BLaER1 (cell line): ENCODE measurements at regions not wholly inside any gene's neighbourhood (a gene's known extent, or its start where the extent isn't known, plus 50 kb on each side); places are given as distances from the start of the nearest gene placed in this dataset.
A peak's percentile ranks its signal among the peaks of the same experiment; 100 is the strongest.

Source experiments
- H3K27ac ChIP-seq: shearing (Covaris generic); formaldehyde crosslinking; 2 replicates; pipeline ENCODE4 v1.8.1; 2022
- H3K27me3 ChIP-seq: shearing (Covaris generic); formaldehyde crosslinking; 2 replicates; pipeline ENCODE4 v1.8.1; 2022
- H3K36me3 ChIP-seq: shearing (Covaris generic); formaldehyde crosslinking; 2 replicates; pipeline ENCODE4 v1.8.1; 2022
- H3K4me1 ChIP-seq: shearing (Covaris generic); formaldehyde crosslinking; 2 replicates; pipeline ENCODE4 v1.8.1; 2022
- H3K4me2 ChIP-seq: shearing (Covaris generic); formaldehyde crosslinking; 2 replicates; pipeline ENCODE4 v1.8.1; 2022
- H3K4me3 ChIP-seq: shearing (Covaris generic); formaldehyde crosslinking; 2 replicates; pipeline ENCODE4 v1.8.1; 2022
- H3K9ac ChIP-seq: shearing (Covaris generic); formaldehyde crosslinking; 2 replicates; pipeline ENCODE4 v1.8.1; 2022
- H3K9me3 ChIP-seq: shearing (Covaris generic); formaldehyde crosslinking; 2 replicates; pipeline ENCODE4 v1.8.1; 2022
- H4K20me1 ChIP-seq: shearing (Covaris generic); formaldehyde crosslinking; 2 replicates; pipeline ENCODE4 v1.8.1; 2022
- Cebpa-rat ChIP-seq: shearing (Covaris generic); IDR thresholded peaks from 2 replicates; pipeline ENCODE4 v1.8.1; 2022

DNA sequence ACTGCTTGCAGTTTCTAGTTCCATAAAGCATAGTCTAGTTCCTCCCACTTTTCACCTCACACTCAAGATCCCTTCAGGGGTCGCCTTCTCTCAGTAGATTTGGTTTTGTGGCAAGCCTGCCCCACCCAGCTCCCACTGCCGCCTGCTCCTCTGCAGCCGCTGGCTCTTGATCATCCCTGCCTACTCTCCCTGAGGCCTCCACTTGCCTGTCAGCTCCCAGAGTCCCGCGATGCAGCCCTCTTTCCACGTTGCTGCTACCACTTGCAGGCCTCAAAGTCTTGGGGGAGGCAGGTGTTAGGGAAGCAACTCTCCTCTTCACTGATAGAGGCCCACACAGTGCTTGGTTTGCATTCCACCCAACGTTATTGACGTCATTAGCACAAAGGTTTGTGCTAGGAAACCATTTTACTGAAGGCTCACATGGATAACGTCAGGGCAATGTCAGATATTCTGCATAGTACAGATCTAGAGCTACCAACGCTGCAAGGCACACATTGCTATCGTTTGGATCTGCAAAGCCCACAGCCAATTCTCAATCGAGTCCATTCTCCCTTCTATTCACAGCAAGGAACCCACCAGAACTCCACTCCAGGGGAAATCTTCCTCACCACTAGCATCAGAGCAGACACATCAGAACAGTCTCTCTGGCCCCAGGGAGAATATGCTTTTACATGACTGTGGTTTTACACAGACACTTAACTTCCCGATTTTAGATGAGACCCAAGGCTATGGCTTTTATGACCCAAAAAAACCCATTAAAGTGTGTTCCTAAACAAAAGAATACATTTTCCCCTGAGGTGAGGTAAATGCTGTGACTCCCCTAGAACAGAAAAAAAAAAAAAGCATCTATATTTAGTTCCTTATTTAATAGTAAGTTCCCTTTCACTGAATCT, 519.5 kb upstream of the CAMK1G start:
- Histone ChIP-seq H3K9me3 (no peaks in the 10 kb centered on the region), H3K27ac (no peak overlapping the region), H3K4me2 (peak overlapping the region; percentile 30), H3K36me3 (no peaks in the 10 kb centered on the region), H3K4me3 (no peak overlapping the region), H4K20me1 (no peaks in the 10 kb centered on the region), H3K27me3 (no peaks in the 10 kb centered on the region), H3K4me1 (peaks cover 20% of the 10 kb centered on the region), H3K9ac (no peak overlapping the region)
- no peak for TF ChIP-seq Cebpa-rat

DNA sequence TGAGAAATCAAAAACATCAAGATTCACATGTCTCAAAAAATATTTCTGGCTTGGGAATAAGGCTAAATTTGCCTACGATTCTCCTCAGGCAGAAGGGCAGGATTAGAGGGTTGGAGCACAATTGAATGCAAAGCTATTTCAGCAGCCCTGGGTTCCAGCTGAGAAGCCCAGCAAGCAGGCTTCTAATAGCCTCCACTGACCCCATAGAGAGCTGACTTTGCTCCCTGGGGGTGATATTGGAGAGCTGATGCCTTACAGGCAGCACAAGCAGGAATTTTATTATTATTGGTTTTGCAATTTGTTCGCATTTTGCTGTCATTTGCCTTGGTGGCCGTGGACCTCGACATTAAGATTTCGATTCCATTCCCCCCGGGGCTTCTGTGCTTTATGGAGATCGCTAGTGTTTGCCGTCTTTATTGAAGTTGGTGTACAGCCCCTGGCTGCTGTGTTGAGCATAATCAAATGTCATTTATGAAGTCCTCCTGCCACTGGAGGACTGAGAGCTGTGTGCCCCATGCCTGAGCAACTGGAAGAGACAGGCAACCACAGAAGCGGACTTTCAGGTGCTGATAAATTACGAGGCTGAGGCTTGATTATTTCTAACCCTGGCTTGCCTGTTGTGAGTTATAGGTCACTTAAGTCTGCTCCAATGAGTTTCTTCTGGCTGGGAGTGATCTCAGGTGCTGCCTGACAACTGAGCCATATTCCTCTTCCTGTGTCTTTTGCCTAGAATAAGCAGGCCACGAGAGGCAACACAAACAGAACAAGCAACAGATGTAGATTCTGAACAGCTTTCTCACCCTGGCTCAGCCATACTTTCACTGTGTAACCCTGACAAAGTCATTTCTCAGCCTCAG, 518.4 kb upstream of the CAMK1G start:
- H3K4me3 ChIP-seq = no peak overlapping the region
- peak overlapping the region; percentile 30; the same call in 1 of the 2 replicates for H3K4me2 ChIP-seq
- H3K4me1 ChIP-seq = peaks cover 25% of the 10 kb centered on the region
- no peaks in the 10 kb centered on the region for H3K9me3 ChIP-seq
- no peak overlapping the region for H3K9ac ChIP-seq
- TF ChIP-seq Cebpa-rat = no peak
- H4K20me1 ChIP-seq = no peaks in the 10 kb centered on the region
- no peaks in the 10 kb centered on the region for H3K27me3 ChIP-seq
- H3K36me3 ChIP-seq = no peaks in the 10 kb centered on the region
- H3K27ac ChIP-seq = no peak overlapping the region

DNA sequence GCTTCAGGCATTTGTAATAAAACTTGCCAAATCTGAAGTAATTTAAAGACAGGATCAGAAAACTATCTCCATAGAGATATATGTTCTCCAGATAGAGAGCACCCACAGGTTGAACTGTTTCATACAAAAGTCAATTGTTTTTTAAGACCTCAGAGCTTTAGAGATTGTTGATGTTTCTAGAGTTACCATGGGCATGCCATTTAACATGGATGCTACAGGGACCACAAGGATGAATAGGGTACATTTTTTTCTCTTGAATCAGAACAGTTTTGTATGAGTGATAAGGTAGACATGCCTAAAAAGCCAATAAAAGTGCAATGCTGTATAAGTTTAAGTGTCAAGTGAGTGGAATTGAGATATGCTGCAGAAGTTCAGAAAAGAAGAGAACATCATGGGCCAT, 511.0 kb upstream of the CAMK1G start:
- H3K9me3 ChIP-seq = no peaks in the 10 kb centered on the region
- H3K4me3 ChIP-seq = no peak overlapping the region
- no peaks in the 10 kb centered on the region for H4K20me1 ChIP-seq
- no peak for TF ChIP-seq Cebpa-rat
- no peaks in the 10 kb centered on the region for H3K36me3 ChIP-seq
- H3K9ac ChIP-seq = no peak overlapping the region
- peaks cover 12% of the 10 kb centered on the region for H3K4me1 ChIP-seq
- no peaks in the 10 kb centered on the region for H3K27me3 ChIP-seq
- H3K4me2 ChIP-seq = no peak overlapping the region
- H3K27ac ChIP-seq = no peak overlapping the region

DNA sequence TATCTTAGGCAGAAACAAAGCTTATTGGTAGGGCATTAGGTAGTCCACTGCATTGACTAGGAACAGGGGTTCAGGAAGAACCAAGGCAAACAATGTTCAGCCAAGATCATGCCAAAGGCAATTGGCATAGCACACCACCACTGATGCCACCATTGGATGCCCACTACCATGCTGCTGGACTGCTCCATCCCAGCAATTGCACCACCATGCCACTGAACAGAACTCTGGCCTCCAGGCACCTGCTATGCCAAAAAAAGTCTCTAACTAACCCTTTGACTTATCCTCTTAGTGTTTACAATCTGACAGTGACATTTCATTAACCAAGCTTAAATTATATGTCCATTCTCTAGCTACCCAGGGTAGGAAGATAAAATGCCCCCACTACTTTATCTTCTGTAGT, 509.6 kb upstream of the CAMK1G start:
- no peaks in the 10 kb centered on the region for H3K27me3 ChIP-seq
- no peak overlapping the region for H3K9ac ChIP-seq
- no peak overlapping the region for H3K4me2 ChIP-seq
- no peaks in the 10 kb centered on the region for H3K9me3 ChIP-seq
- no peaks in the 10 kb centered on the region for H3K36me3 ChIP-seq
- peaks cover 6% of the 10 kb centered on the region for H3K4me1 ChIP-seq
- no peak for TF ChIP-seq Cebpa-rat
- no peak overlapping the region for H3K4me3 ChIP-seq
- H3K27ac ChIP-seq = no peak overlapping the region
- no peaks in the 10 kb centered on the region for H4K20me1 ChIP-seq

DNA sequence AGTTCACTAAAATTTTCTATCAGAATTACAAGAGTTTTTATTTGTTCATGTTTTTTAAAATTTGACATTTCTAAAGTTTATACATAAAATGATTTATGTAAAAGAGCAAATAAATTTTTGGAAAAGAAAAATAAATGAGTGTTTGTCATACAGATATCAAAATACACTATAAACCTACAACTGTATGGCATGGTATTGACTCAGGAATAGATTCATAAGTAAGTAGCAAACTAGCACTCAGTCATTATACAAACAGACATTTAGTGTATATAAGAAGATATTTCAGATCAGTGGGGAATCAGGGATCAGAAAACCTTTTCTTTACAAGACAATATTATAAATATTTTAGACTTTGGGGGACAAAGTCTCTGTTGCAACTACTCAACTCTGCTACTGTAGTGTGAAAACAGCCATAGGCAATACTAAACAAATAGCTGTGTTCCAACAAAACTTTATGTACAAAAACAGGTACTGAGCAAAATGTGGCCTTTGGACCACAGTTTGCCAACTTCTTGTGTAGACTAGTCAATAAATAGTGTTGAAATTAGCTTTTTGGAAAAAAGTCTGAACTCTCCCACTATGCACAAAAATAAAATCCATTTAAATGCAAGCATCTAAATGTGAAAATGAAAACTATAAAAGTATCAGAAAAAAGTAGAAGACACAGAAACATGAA, 508.8 kb upstream of the CAMK1G start:
- H3K4me3 ChIP-seq = no peak overlapping the region
- no peak overlapping the region for H3K9ac ChIP-seq
- H3K36me3 ChIP-seq = no peaks in the 10 kb centered on the region
- H3K4me2 ChIP-seq = no peak overlapping the region
- H3K4me1 ChIP-seq = no peaks in the 10 kb centered on the region
- no peaks in the 10 kb centered on the region for H3K9me3 ChIP-seq
- no peaks in the 10 kb centered on the region for H4K20me1 ChIP-seq
- H3K27ac ChIP-seq = no peak overlapping the region
- H3K27me3 ChIP-seq = no peaks in the 10 kb centered on the region
- no peak for TF ChIP-seq Cebpa-rat

DNA sequence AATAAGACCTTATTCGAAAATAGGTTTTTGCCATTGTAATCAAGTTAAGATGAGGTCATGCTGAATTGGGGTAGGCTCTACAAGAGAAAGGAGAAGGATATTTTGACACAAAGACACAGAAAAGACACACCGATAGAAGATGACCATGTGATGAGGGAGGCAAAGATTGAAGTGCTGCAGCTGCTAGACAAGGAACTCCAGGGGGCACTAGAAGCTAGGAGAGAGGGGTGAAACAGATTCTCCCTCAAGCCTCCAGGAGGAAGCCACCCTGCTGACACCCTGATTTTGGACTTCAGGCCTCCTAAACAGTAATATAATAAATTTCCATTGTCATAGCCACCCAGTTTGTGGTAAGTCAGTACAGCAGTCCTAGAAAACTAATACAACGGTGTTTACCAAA, 506.8 kb upstream of the CAMK1G start:
- no peak for TF ChIP-seq Cebpa-rat
- no peaks in the 10 kb centered on the region for H3K36me3 ChIP-seq

DNA sequence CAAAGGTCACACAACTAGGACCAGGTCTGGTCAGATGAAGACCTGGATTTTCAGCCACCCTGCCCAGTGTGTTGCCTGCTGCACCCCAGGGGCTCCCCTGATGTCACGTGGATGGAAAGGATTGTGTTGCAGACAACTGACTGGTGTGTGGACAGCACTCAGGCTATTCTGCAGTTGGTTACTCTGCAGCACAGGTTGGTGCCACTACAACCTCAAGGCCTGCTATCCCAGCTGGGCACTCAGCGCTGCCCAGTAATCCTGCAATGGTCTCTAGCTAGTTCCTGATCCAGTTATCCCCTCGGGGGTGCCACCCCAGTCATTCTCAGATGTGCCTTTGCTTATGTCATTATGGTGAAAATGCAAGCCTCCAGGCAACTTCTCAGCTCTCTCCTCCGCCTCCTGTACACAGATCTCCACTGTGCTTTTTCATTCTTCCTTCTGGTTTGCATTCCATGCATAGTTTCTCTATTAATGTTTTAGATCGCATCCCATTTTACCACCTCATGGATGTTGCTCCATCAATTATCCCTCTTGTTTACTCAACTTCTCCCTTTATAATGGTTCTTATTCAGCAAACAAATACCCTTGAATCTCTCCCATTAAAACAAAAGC, 503.2 kb upstream of the CAMK1G start:
- no peaks in the 10 kb centered on the region for H3K27me3 ChIP-seq
- no peaks in the 10 kb centered on the region for H3K4me1 ChIP-seq
- H3K4me2 ChIP-seq = no peak overlapping the region

More for the DNA sequence above, 506.8 kb upstream of the CAMK1G start:
- H3K27me3 ChIP-seq = no peaks in the 10 kb centered on the region
- no peaks in the 10 kb centered on the region for H3K4me1 ChIP-seq
- H4K20me1 ChIP-seq = no peaks in the 10 kb centered on the region
- no peak overlapping the region for H3K27ac ChIP-seq
- H3K9me3 ChIP-seq = no peaks in the 10 kb centered on the region
- no peak overlapping the region for H3K4me2 ChIP-seq
- no peak overlapping the region for H3K9ac ChIP-seq
- H3K4me3 ChIP-seq = no peak overlapping the region

DNA sequence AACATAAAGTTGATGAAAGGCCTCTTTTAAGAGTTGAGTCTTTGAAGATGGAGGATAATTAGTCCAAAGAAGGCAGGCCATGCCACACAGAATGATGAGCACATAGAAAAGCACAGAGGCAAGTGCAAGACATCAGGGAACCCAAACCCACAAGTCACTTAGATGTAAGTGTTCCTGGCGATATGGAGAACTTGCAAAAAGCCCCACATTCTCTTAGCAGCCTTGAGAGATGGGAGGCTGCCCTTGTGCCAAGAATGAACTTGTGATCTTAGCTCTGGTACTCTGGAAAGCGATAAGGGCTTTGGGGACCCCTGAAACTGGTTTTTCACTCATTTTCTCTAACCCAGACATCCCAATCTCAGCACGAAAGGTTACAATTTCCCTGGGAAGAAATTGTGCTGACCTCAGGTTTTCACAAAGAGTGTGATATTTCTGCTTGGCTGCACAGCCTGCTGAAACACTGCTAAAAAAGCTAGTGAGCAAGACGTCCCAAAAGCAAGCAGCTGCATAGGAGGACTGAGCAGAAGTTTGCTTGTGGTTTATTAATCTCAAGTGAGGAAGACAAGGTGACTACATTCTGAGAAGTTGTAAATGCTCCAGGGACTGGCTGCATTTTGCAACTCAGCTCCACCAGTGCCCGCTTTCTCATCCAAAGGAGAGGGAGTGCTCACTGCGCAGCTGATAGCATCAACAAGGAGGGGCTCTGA, 496.9 kb upstream of the CAMK1G start:
- H3K27ac ChIP-seq = no peak overlapping the region

More for the DNA sequence above, 503.2 kb upstream of the CAMK1G start:
- H3K4me3 ChIP-seq = no peak overlapping the region
- no peaks in the 10 kb centered on the region for H3K36me3 ChIP-seq
- no peak overlapping the region for H3K27ac ChIP-seq
- no peak for TF ChIP-seq Cebpa-rat
- H4K20me1 ChIP-seq = no peaks in the 10 kb centered on the region
- no peaks in the 10 kb centered on the region for H3K9me3 ChIP-seq
- H3K9ac ChIP-seq = no peak overlapping the region

DNA sequence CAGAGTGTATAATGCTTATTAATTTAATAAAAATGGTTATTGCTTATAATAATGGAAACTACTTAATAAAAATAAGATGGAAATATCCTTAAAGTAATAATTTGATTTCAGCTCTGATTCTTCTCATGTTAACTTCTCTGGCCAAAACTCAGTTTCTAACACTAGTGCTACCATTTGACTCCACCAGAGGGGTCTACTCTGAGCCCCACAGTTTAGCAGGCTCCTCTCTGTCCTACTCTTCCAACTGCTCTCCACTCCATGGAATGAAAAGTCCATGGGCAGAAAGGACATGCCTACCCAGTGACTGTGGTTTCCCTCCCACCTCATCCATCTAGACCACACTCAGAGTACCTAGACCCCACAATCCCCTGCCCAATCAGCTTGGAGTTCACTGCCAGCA, 489.1 kb upstream of the CAMK1G start:
- Histone ChIP-seq H4K20me1 (no peaks in the 10 kb centered on the region), H3K27me3 (no peaks in the 10 kb centered on the region), H3K4me1 (no peaks in the 10 kb centered on the region), H3K9ac (no peak overlapping the region), H3K27ac (no peak overlapping the region), H3K4me3 (no peak overlapping the region), H3K36me3 (no peaks in the 10 kb centered on the region), H3K9me3 (no peaks in the 10 kb centered on the region), H3K4me2 (no peak overlapping the region)
- no peak for TF ChIP-seq Cebpa-rat

More for the DNA sequence above, 496.9 kb upstream of the CAMK1G start:
- Histone ChIP-seq H3K9ac (no peak overlapping the region), H3K9me3 (no peaks in the 10 kb centered on the region), H4K20me1 (no peaks in the 10 kb centered on the region), H3K4me1 (peaks cover 19% of the 10 kb centered on the region), H3K4me2 (peak overlapping the region; percentile 54), H3K27me3 (no peaks in the 10 kb centered on the region), H3K4me3 (no peak overlapping the region), H3K36me3 (no peaks in the 10 kb centered on the region)
- no peak for TF ChIP-seq Cebpa-rat
